Epithelial cell of proximal tubule (primary cell): ENCODE measurements at regions not wholly inside any gene's neighbourhood (a gene's known extent, or its start where the extent isn't known, plus 50 kb on each side); places are given as distances from the start of the nearest gene placed in this dataset.

Experiments used
- DNase-seq: peaks from one replicate; pipeline ENCODE4 v3.0.0-alpha.2; 2011; ENCODE audit warnings: low read depth
- H3K4me3 ChIP-seq: 2 replicates; pipeline ENCODE4 v1.5.1; 2011; ENCODE audit warnings: low read depth, mild to moderate bottlenecking, low read length
- CTCF ChIP-seq: conservative IDR thresholded peaks from 2 replicates; pipeline ENCODE4 v1.5.1; 2012; ENCODE audit warnings: low read depth, mild to moderate bottlenecking, low read length

GRCh38 chr1:169053196-169053595, 53.3 kb upstream of the ATP1B1 start:
- DNase-seq: no peak
- H3K4me3 ChIP-seq: no peak overlapping the region

More at GRCh38 chr1:169053196-169053595, 53.3 kb upstream of the ATP1B1 start:
- TF ChIP-seq CTCF: no peak
